Activated T-helper 1 cell treated with anti-CD3 and anti-CD28 coated beads, Interleukin-2, amount 50 U/mL, for 16 hours (primary cell): ENCODE measurements at regions not wholly inside any gene's neighbourhood (a gene's known extent, or its start where the extent isn't known, plus 50 kb on each side); places are given as distances from the start of the nearest gene placed in this dataset.
"Not testable (repeated sequence)": the region's sequence is repeated elsewhere in the genome, so short reads cannot be mapped to it uniquely, and the experiment has no call there.

Experiments used
- DNase-seq, 2 donors: peaks; one replicate each; pipeline ENCODE4 v3.0.0-alpha.2; 2020; ENCODE audit warnings: low read depth in 1 of 2, low spot score in 1 of 2

- DNase-seq, result no peak
Observed at GRCh38 chr2:48183991-48184390, 130.5 kb upstream of the FOXN2 start.

GRCh38 chr2:48187503-48187902, 127.0 kb upstream of the FOXN2 start:
- DNase-seq, result no peak

- DNase-seq, result no peak
Observed at GRCh38 chr2:48189552-48190228, 124.8 kb upstream of the FOXN2 start.

- DNase-seq, result no peak
Observed at GRCh38 chr2:48190230-48190629, 124.3 kb upstream of the FOXN2 start.

- no peak for DNase-seq
Observed at GRCh38 chr2:48194641-48195040, 119.8 kb upstream of the FOXN2 start.

- DNase-seq, result no peak
Observed at GRCh38 chr2:48195169-48195568, 119.3 kb upstream of the FOXN2 start.

- no peak for DNase-seq
Observed at GRCh38 chr2:48197618-48198017, 116.9 kb upstream of the FOXN2 start.

GRCh38 chr2:48198371-48198770, 116.1 kb upstream of the FOXN2 start:
- no peak for DNase-seq

- no peak for DNase-seq
Observed at GRCh38 chr2:48199070-48199469, 115.4 kb upstream of the FOXN2 start.

- no peak for DNase-seq
Observed at GRCh38 chr2:48200620-48201293, 113.7 kb upstream of the FOXN2 start.

- not testable (repeated sequence) for DNase-seq
Observed at GRCh38 chr2:48201435-48201834, 113.0 kb upstream of the FOXN2 start.

- no peak for DNase-seq
Observed at GRCh38 chr2:48202863-48203642, 111.4 kb upstream of the FOXN2 start.

GRCh38 chr2:48203668-48204067, 110.8 kb upstream of the FOXN2 start:
- no peak for DNase-seq

- no peak for DNase-seq
Observed at GRCh38 chr2:48204750-48205136, 109.7 kb upstream of the FOXN2 start.

GRCh38 chr2:48205137-48205798, 109.2 kb upstream of the FOXN2 start:
- DNase-seq, result no peak

GRCh38 chr2:48206056-48206656, 108.3 kb upstream of the FOXN2 start:
- not testable (repeated sequence) for DNase-seq

- DNase-seq, result no peak
Observed at GRCh38 chr2:48207201-48207641, 107.3 kb upstream of the FOXN2 start.

- DNase-seq, result no peak
Observed at GRCh38 chr2:48207851-48208250, 106.6 kb upstream of the FOXN2 start.

- no peak for DNase-seq
Observed at GRCh38 chr2:48209214-48209885, 105.1 kb upstream of the FOXN2 start.

GRCh38 chr2:48210189-48210588, 104.3 kb upstream of the FOXN2 start:
- no peak for DNase-seq

GRCh38 chr2:48213646-48214045, 100.8 kb upstream of the FOXN2 start:
- DNase-seq, result no peak
